Retinal pigment epithelial cell (primary cell): ENCODE measurements at regions not wholly inside any gene's neighbourhood (a gene's known extent, or its start where the extent isn't known, plus 50 kb on each side); places are given as distances from the start of the nearest gene placed in this dataset.

Experiments used
- DNase-seq: peaks from one replicate; pipeline ENCODE4 v3.0.0-alpha.2; 2010; ENCODE audit warnings: low read depth
- H3K4me3 ChIP-seq: 2 replicates; pipeline ENCODE4 v1.5.1; 2011; ENCODE audit warnings: mild to moderate bottlenecking, low read length, control low read depth, moderate library complexity
- CTCF ChIP-seq: conservative IDR thresholded peaks from 2 replicates; pipeline ENCODE4 v1.5.1; 2011; ENCODE audit warnings: low read depth, low read length, control low read depth, inconsistent platforms

- DNase-seq, result no peak
- H3K4me3 ChIP-seq, result no peak overlapping the region
- no peak for TF ChIP-seq CTCF
These were observed 385.6 kb downstream of the NR2F2 start for GRCh38 chr15:96716075-96716474.

- H3K4me3 ChIP-seq, result no peak overlapping the region
- DNase-seq, result no peak
- no peak for TF ChIP-seq CTCF
These were observed 386.0 kb downstream of the NR2F2 start for GRCh38 chr15:96716478-96716877.

- DNase-seq, result no peak
- no peak overlapping the region for H3K4me3 ChIP-seq
- TF ChIP-seq CTCF, result no peak
These were observed 389.8 kb downstream of the NR2F2 start for GRCh38 chr15:96720251-96720650.

GRCh38 chr15:96720656-96721055 lies 390.2 kb downstream of the NR2F2 start:
- H3K4me3 ChIP-seq, result no peak overlapping the region
- no peak for TF ChIP-seq CTCF
- DNase-seq, result no peak

- TF ChIP-seq CTCF, result no peak
These were observed 398.1 kb downstream of the NR2F2 start for GRCh38 chr15:96728591-96728990.

GRCh38 chr15:96732704-96733103 lies 402.2 kb downstream of the NR2F2 start:
- no peak for DNase-seq
- TF ChIP-seq CTCF, result no peak
- no peak overlapping the region for H3K4me3 ChIP-seq

More at GRCh38 chr15:96728591-96728990, 398.1 kb downstream of the NR2F2 start:
- H3K4me3 ChIP-seq, result no peak overlapping the region
- DNase-seq, result no peak

- DNase-seq, result no peak
- H3K4me3 ChIP-seq, result no peak overlapping the region
- no peak for TF ChIP-seq CTCF
These were observed 403.2 kb downstream of the NR2F2 start for GRCh38 chr15:96733721-96734120.
